ENCODE measurements at regions not wholly inside any gene's neighbourhood (a gene's known extent, or its start where the extent isn't known, plus 50 kb on each side); places are given as distances from the start of the nearest gene placed in this dataset.

GRCh38 chr2:65541773-65542172, 109.4 kb upstream of the SPRED2 start:
- no peaks in the 10 kb centered on the region for H3K36me3 ChIP-seq
- no peak overlapping the region for H3K4me3 ChIP-seq (ENCODE audit: low read depth in 1 of 2, low read length in 1 of 2)
- TF ChIP-seq CTCF (IDR thresholded peaks at IDR 0.05) = no peak
- H3K9me3 ChIP-seq = no peaks in the 10 kb centered on the region
- H3K27ac ChIP-seq = no peak overlapping the region
- H3K27me3 ChIP-seq = no peaks in the 10 kb centered on the region
- H3K4me1 ChIP-seq (ENCODE audit: control insufficient read depth in 1 of 2, insufficient read depth in 1 of 2, low read depth in 1 of 2, low read length in 1 of 2) = no peaks in the 10 kb centered on the region

- no peak overlapping the region for H3K4me3 ChIP-seq (ENCODE audit: low read depth in 1 of 2, low read length in 1 of 2)
- H3K4me1 ChIP-seq (ENCODE audit: control insufficient read depth in 1 of 2, insufficient read depth in 1 of 2, low read depth in 1 of 2, low read length in 1 of 2) = no peaks in the 10 kb centered on the region
- no peak for TF ChIP-seq CTCF (IDR thresholded peaks at IDR 0.05)
- H3K27me3 ChIP-seq = no peaks in the 10 kb centered on the region
- no peaks in the 10 kb centered on the region for H3K36me3 ChIP-seq
- no peaks in the 10 kb centered on the region for H3K9me3 ChIP-seq
- H3K27ac ChIP-seq = no peak overlapping the region
These were observed 107.2 kb upstream of the SPRED2 start for GRCh38 chr2:65539633-65540032.

- Histone ChIP-seq H3K4me1 (ENCODE audit: control insufficient read depth in 1 of 2, insufficient read depth in 1 of 2, low read depth in 1 of 2, low read length in 1 of 2) (no peaks in the 10 kb centered on the region), H3K4me3 (ENCODE audit: low read depth in 1 of 2, low read length in 1 of 2) (no peak overlapping the region), H3K9me3 (no peaks in the 10 kb centered on the region), H3K27me3 (no peaks in the 10 kb centered on the region), H3K36me3 (no peaks in the 10 kb centered on the region), H3K27ac (no peak overlapping the region)
- no peak for TF ChIP-seq CTCF (IDR thresholded peaks at IDR 0.05)
These were observed 105.4 kb upstream of the SPRED2 start for GRCh38 chr2:65537651-65538385.

GRCh38 chr2:65536596-65536995, 104.2 kb upstream of the SPRED2 start:
- Histone ChIP-seq H3K27me3 (no peaks in the 10 kb centered on the region), H3K9me3 (no peaks in the 10 kb centered on the region), H3K4me1 (ENCODE audit: control insufficient read depth in 1 of 2, insufficient read depth in 1 of 2, low read depth in 1 of 2, low read length in 1 of 2) (no peaks in the 10 kb centered on the region), H3K36me3 (no peaks in the 10 kb centered on the region), H3K4me3 (ENCODE audit: low read depth in 1 of 2, low read length in 1 of 2) (no peak overlapping the region), H3K27ac (no peak overlapping the region)
- no peak for TF ChIP-seq CTCF (IDR thresholded peaks at IDR 0.05)

GRCh38 chr2:65532937-65533336, 100.5 kb upstream of the SPRED2 start:
- Histone ChIP-seq H3K9me3 (no peaks in the 10 kb centered on the region), H3K27me3 (no peaks in the 10 kb centered on the region), H3K36me3 (no peaks in the 10 kb centered on the region), H3K4me1 (ENCODE audit: control insufficient read depth in 1 of 2, insufficient read depth in 1 of 2, low read depth in 1 of 2, low read length in 1 of 2) (no peaks in the 10 kb centered on the region), H3K4me3 (ENCODE audit: low read depth in 1 of 2, low read length in 1 of 2) (no peak overlapping the region), H3K27ac (no peak overlapping the region)
- TF ChIP-seq CTCF (IDR thresholded peaks at IDR 0.05) = no peak
